ENCODE measurements at regions not wholly inside any gene's neighbourhood (a gene's known extent, or its start where the extent isn't known, plus 50 kb on each side); places are given as distances from the start of the nearest gene placed in this dataset.

GRCh38 chr5:68033029-68033428 is 182.5 kb upstream of the PIK3R1 start:
- TF ChIP-seq TAF1 (IDR thresholded peaks at IDR 0.05; ENCODE audit: borderline replicate concordance, insufficient read depth, low read length): no peak
- no peak for TF ChIP-seq FOXP2 (optimal IDR thresholded peaks at IDR 0.05; ENCODE audit: borderline replicate concordance, extremely low read depth, extremely low read length, insufficient read depth)
- TF ChIP-seq REST (IDR thresholded peaks at IDR 0.05; ENCODE audit: insufficient read depth in 1 of 2, low read depth in 2 of 2, low read length in 2 of 2): no peak
- no peak for TF ChIP-seq POLR2AphosphoS5 (IDR thresholded peaks at IDR 0.05; ENCODE audit: low read depth, low read length)
- no peak for TF ChIP-seq SIN3A (IDR thresholded peaks at IDR 0.05; ENCODE audit: borderline replicate concordance, insufficient read depth, low read length)

GRCh38 chr5:68032216-68032762 is 183.3 kb upstream of the PIK3R1 start:
- TF ChIP-seq SIN3A (IDR thresholded peaks at IDR 0.05; ENCODE audit: borderline replicate concordance, insufficient read depth, low read length) (no peak), FOXP2 (optimal IDR thresholded peaks at IDR 0.05; ENCODE audit: borderline replicate concordance, extremely low read depth, extremely low read length, insufficient read depth) (no peak)

GRCh38 chr5:68028131-68028727 is 187.3 kb upstream of the PIK3R1 start:
- TF ChIP-seq REST (IDR thresholded peaks at IDR 0.05; ENCODE audit: insufficient read depth in 1 of 2, low read depth in 2 of 2, low read length in 2 of 2): no peak
- no peak for TF ChIP-seq FOXP2 (optimal IDR thresholded peaks at IDR 0.05; ENCODE audit: borderline replicate concordance, extremely low read depth, extremely low read length, insufficient read depth)
- no peak for TF ChIP-seq SIN3A (IDR thresholded peaks at IDR 0.05; ENCODE audit: borderline replicate concordance, insufficient read depth, low read length)
- TF ChIP-seq TAF1 (IDR thresholded peaks at IDR 0.05; ENCODE audit: borderline replicate concordance, insufficient read depth, low read length): no peak
- TF ChIP-seq POLR2AphosphoS5 (IDR thresholded peaks at IDR 0.05; ENCODE audit: low read depth, low read length): no peak

GRCh38 chr5:68027519-68027918 is 188.0 kb upstream of the PIK3R1 start:
- TF ChIP-seq SIN3A (IDR thresholded peaks at IDR 0.05; ENCODE audit: borderline replicate concordance, insufficient read depth, low read length): no peak
- TF ChIP-seq POLR2AphosphoS5 (IDR thresholded peaks at IDR 0.05; ENCODE audit: low read depth, low read length): no peak
- TF ChIP-seq TAF1 (IDR thresholded peaks at IDR 0.05; ENCODE audit: borderline replicate concordance, insufficient read depth, low read length): no peak
- no peak for TF ChIP-seq FOXP2 (optimal IDR thresholded peaks at IDR 0.05; ENCODE audit: borderline replicate concordance, extremely low read depth, extremely low read length, insufficient read depth)
- no peak for TF ChIP-seq REST (IDR thresholded peaks at IDR 0.05; ENCODE audit: insufficient read depth in 1 of 2, low read depth in 2 of 2, low read length in 2 of 2)

GRCh38 chr5:68026092-68026885 is 189.3 kb upstream of the PIK3R1 start:
- no peak for TF ChIP-seq REST (IDR thresholded peaks at IDR 0.05; ENCODE audit: insufficient read depth in 1 of 2, low read depth in 2 of 2, low read length in 2 of 2)
- no peak for TF ChIP-seq POLR2AphosphoS5 (IDR thresholded peaks at IDR 0.05; ENCODE audit: low read depth, low read length)
- TF ChIP-seq FOXP2 (optimal IDR thresholded peaks at IDR 0.05; ENCODE audit: borderline replicate concordance, extremely low read depth, extremely low read length, insufficient read depth): no peak
- no peak for TF ChIP-seq SIN3A (IDR thresholded peaks at IDR 0.05; ENCODE audit: borderline replicate concordance, insufficient read depth, low read length)
- TF ChIP-seq TAF1 (IDR thresholded peaks at IDR 0.05; ENCODE audit: borderline replicate concordance, insufficient read depth, low read length): no peak

All from PFSK-1 (cell line).